H9 (cell line): ENCODE measurements at regions not wholly inside any gene's neighbourhood (a gene's known extent, or its start where the extent isn't known, plus 50 kb on each side); places are given as distances from the start of the nearest gene placed in this dataset.
A peak's percentile ranks its signal among the peaks of the same experiment; 100 is the strongest.

Experiments used
- DNase-seq: peaks from one replicate; pipeline ENCODE4 v3.0.0-alpha.2; 2017
- H2AFZ ChIP-seq: one replicate; pipeline ENCODE4 v1.6.1; 2013; ENCODE audit warnings: mild to moderate bottlenecking, low read length, control low read depth, moderate library complexity
- H2AK5ac ChIP-seq: 2 replicates; pipeline ENCODE4 v1.6.1; 2013; ENCODE audit warnings: low read length, control low read depth, mixed read lengths; ENCODE audit not compliant: insufficient read length
- H2BK120ac ChIP-seq: one replicate; pipeline ENCODE4 v1.6.1; 2013; ENCODE audit warnings: low read depth, mild to moderate bottlenecking, low read length, control low read depth, inconsistent platforms; ENCODE audit not compliant: poor library complexity, severe bottlenecking
- H2BK12ac ChIP-seq: 2 replicates; pipeline ENCODE4 v1.6.1; 2013; ENCODE audit warnings: low read length, control low read depth, mixed read lengths, low read depth; ENCODE audit not compliant: insufficient read length
- H2BK15ac ChIP-seq: 2 replicates; pipeline ENCODE4 v1.6.1; 2013; ENCODE audit warnings: low read depth, low read length, control low read depth
- H2BK20ac ChIP-seq: one replicate; pipeline ENCODE4 v1.6.1; 2013; ENCODE audit warnings: low read depth, mild to moderate bottlenecking, low read length, control low read depth, inconsistent platforms; ENCODE audit not compliant: poor library complexity, severe bottlenecking
- H2BK5ac ChIP-seq: 2 replicates; pipeline ENCODE4 v1.6.1; 2013; ENCODE audit warnings: low read length, control low read depth, mixed read lengths; ENCODE audit not compliant: insufficient read length
- H3K14ac ChIP-seq: 2 replicates; pipeline ENCODE4 v1.6.1; 2013; ENCODE audit warnings: low read length, control low read depth; ENCODE audit not compliant: insufficient read depth
- H3K18ac ChIP-seq: 2 replicates; pipeline ENCODE4 v1.6.1; 2013; ENCODE audit warnings: low read depth, mild to moderate bottlenecking, mixed read lengths, low read length, control low read depth; ENCODE audit not compliant: insufficient read length
- H3K23ac ChIP-seq: 2 replicates; pipeline ENCODE4 v1.6.1; 2013; ENCODE audit warnings: low read length, control low read depth, mixed read lengths, low read depth; ENCODE audit not compliant: insufficient read length
- H3K23me2 ChIP-seq: 2 replicates; pipeline ENCODE4 v1.6.1; 2013; ENCODE audit warnings: low read depth, mild to moderate bottlenecking, mixed read lengths, low read length, control low read depth; ENCODE audit not compliant: insufficient read length, poor library complexity, severe bottlenecking
- H3K27ac ChIP-seq: 2 replicates; pipeline ENCODE4 v1.5.1; 2013; ENCODE audit warnings: low read length, control low read depth, mixed read lengths, low read depth; ENCODE audit not compliant: insufficient read length
- H3K27me3 ChIP-seq: 2 replicates; pipeline ENCODE4 v1.6.1; 2013; ENCODE audit warnings: low read length, control low read depth, inconsistent platforms; ENCODE audit not compliant: insufficient read depth
- H3K4ac ChIP-seq: 2 replicates; pipeline ENCODE4 v1.6.1; 2013; ENCODE audit warnings: low read depth, mild to moderate bottlenecking, control low read depth, inconsistent platforms, low read length, moderate library complexity
- H3K4me1 ChIP-seq: 2 replicates; pipeline ENCODE4 v1.6.1; 2013; ENCODE audit warnings: low read length, control low read depth, inconsistent platforms; ENCODE audit not compliant: insufficient read depth
- H3K4me2 ChIP-seq: 2 replicates; pipeline ENCODE4 v1.6.1; 2013; ENCODE audit warnings: low read length, control low read depth, mixed read lengths; ENCODE audit not compliant: insufficient read length, insufficient read depth
- H3K56ac ChIP-seq: 2 replicates; pipeline ENCODE4 v1.6.1; 2013; ENCODE audit warnings: low read depth, mild to moderate bottlenecking, mixed read lengths, low read length, control low read depth; ENCODE audit not compliant: insufficient read length
- H3K79me1 ChIP-seq: 2 replicates; pipeline ENCODE4 v1.6.1; 2013; ENCODE audit warnings: low read depth, mild to moderate bottlenecking, moderate library complexity, low read length, control low read depth, inconsistent platforms; ENCODE audit not compliant: insufficient read depth, poor library complexity, severe bottlenecking
- H3K79me2 ChIP-seq: 2 replicates; pipeline ENCODE4 v1.6.1; 2013; ENCODE audit warnings: low read length, control low read depth, inconsistent platforms; ENCODE audit not compliant: insufficient read depth
- H3K9ac ChIP-seq: 2 replicates; pipeline ENCODE4 v1.6.1; 2013; ENCODE audit warnings: low read length, control low read depth, mixed read lengths; ENCODE audit not compliant: insufficient read length; ENCODE audit errors: extremely low read depth
- H3K9me3 ChIP-seq: one replicate; pipeline ENCODE4 v1.6.1; 2013; ENCODE audit warnings: low read depth, low read length, inconsistent platforms; ENCODE audit not compliant: control insufficient read depth
- H3T11ph ChIP-seq: one replicate; pipeline ENCODE4 v1.6.1; 2013; ENCODE audit warnings: mild to moderate bottlenecking, low read length, control low read depth, inconsistent platforms
- H4K20me1 ChIP-seq: one replicate; pipeline ENCODE4 v1.6.1; 2013; ENCODE audit not compliant: control insufficient read depth, insufficient read length, insufficient read depth
- H4K5ac ChIP-seq: 2 replicates; pipeline ENCODE4 v1.6.1; 2013; ENCODE audit warnings: low read depth, mild to moderate bottlenecking, mixed read lengths, low read length, control low read depth; ENCODE audit not compliant: insufficient read length
- H4K8ac ChIP-seq: replicated peaks from 2 replicates; pipeline ENCODE4 v1.6.1; 2013; ENCODE audit warnings: low read length, control low read depth, mixed read lengths, low read depth; ENCODE audit not compliant: insufficient read length
- H4K91ac ChIP-seq: 2 replicates; pipeline ENCODE4 v1.6.1; 2013; ENCODE audit warnings: low read depth, mild to moderate bottlenecking, moderate library complexity, mixed read lengths, low read length, control low read depth; ENCODE audit not compliant: insufficient read length
- H3K27ac Mint-ChIP-seq, 3 experiments: 2 replicates in 2 of 3; 3 replicates in 1 of 3; pipeline ENCODE4 v1.8.0; 2020 to 2021; ENCODE audit warnings: mixed read lengths in 3 of 3, mild to moderate bottlenecking in 1 of 3, moderate library complexity in 1 of 3
- H3K27me3 Mint-ChIP-seq: 2 replicates; pipeline ENCODE4 v1.8.0; 2021; ENCODE audit warnings: low read depth, mild to moderate bottlenecking, moderate library complexity, mixed read lengths
- H3K36me3 Mint-ChIP-seq, 3 experiments: 2 replicates in 2 of 3; 3 replicates in 1 of 3; pipeline ENCODE4 v1.8.0; 2020 to 2021; ENCODE audit warnings: low read depth in 3 of 3, mixed read lengths in 3 of 3; ENCODE audit not compliant: insufficient read depth in 1 of 3
- H3K4me1 Mint-ChIP-seq, 2 experiments: 2 replicates each; pipeline ENCODE4 v1.8.0; 2020; ENCODE audit warnings: mixed read lengths in 2 of 2
- H3K4me3 Mint-ChIP-seq, 2 experiments: 2 replicates in 1 of 2; 3 replicates in 1 of 2; pipeline ENCODE4 v1.8.0; 2020 to 2021; ENCODE audit warnings: mild to moderate bottlenecking in 2 of 2, mixed read lengths in 2 of 2, moderate library complexity in 1 of 2
- H3K9me3 Mint-ChIP-seq, 2 experiments: 2 replicates in 1 of 2; 3 replicates in 1 of 2; pipeline ENCODE4 v1.8.0; 2020; ENCODE audit warnings: mild to moderate bottlenecking in 2 of 2, mixed read lengths in 2 of 2, moderate library complexity in 1 of 2
- WGBS: extraction: QIAGEN DNeasy Blood & Tissue Kit; methylation state at CpG from one replicate; pipeline ENCODE4 v1.1.7; 2013; ENCODE audit warnings: missing lambda C conversion rate, low lambda C conversion rate, mixed read lengths; ENCODE audit not compliant: insufficient read length; ENCODE audit errors: extremely low coverage; 5-methylcytosine and 5-hydroxymethylcytosine counted together
- TF ChIP-seq, protein P1 (sequence below): fragments of 200-600 bp; sonication (generic); conservative IDR thresholded peaks from 3 replicates; pipeline ENCODE4 v1.8.0; 2021; ENCODE audit warnings: antibody characterized with exemption, mild to moderate bottlenecking

DNA sequence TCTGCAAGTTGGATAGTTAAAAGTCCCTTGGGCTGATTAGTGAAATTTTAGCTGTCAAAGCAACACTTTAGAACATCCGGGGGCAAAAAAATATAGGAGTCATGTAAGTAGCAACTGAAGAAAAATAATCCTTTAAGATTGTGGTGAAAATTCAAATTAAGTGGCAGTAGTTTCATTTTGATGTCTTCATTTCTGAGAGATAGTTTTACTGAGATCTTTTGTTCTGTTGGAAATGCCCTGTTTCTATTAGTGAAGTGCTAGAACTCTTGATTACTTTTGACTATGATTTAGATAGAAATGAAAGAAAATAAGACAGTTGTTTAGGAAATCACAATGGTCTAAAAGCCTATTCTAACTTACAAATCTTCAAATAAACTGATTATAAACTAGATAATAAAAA is 587.3 kb upstream of the MMS22L start:
- Histone ChIP-seq H4K91ac (no peak overlapping the region), H4K5ac (no peak overlapping the region), H2AK5ac (no peak overlapping the region), H3T11ph (no peak overlapping the region), H3K9me3 (no peaks in the 10 kb centered on the region), H3K4me2 (no peak overlapping the region), H3K4me1 (no peaks in the 10 kb centered on the region; the same call in 1 of the 2 replicates), H3K4ac (no peak overlapping the region), H3K27me3 (no peaks in the 10 kb centered on the region), H3K79me1 (no peaks in the 10 kb centered on the region), H3K9ac (no peak overlapping the region), H2BK20ac (no peak overlapping the region), H3K23me2 (no peaks in the 10 kb centered on the region), H3K27ac (no peak overlapping the region), H2BK12ac (no peak overlapping the region), H2BK5ac (no peak overlapping the region), H4K20me1 (no peaks in the 10 kb centered on the region), H2BK120ac (no peak overlapping the region), H3K79me2 (no peaks in the 10 kb centered on the region), H3K56ac (no peak overlapping the region), H4K8ac (no peak overlapping the region), H3K23ac (no peak overlapping the region), H2BK15ac (no peak overlapping the region), H3K14ac (no peak overlapping the region), H3K18ac (no peak overlapping the region), H2AFZ (no peak overlapping the region)
- H3K27me3 Mint-ChIP-seq, result no peaks in the 10 kb centered on the region
- TF ChIP-seq, protein P1, sequence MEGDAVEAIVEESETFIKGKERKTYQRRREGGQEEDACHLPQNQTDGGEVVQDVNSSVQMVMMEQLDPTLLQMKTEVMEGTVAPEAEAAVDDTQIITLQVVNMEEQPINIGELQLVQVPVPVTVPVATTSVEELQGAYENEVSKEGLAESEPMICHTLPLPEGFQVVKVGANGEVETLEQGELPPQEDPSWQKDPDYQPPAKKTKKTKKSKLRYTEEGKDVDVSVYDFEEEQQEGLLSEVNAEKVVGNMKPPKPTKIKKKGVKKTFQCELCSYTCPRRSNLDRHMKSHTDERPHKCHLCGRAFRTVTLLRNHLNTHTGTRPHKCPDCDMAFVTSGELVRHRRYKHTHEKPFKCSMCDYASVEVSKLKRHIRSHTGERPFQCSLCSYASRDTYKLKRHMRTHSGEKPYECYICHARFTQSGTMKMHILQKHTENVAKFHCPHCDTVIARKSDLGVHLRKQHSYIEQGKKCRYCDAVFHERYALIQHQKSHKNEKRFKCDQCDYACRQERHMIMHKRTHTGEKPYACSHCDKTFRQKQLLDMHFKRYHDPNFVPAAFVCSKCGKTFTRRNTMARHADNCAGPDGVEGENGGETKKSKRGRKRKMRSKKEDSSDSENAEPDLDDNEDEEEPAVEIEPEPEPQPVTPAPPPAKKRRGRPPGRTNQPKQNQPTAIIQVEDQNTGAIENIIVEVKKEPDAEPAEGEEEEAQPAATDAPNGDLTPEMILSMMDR, result no peak
- no peak overlapping the region for H3K4me3 Mint-ChIP-seq
- no peak for DNase-seq
- H3K27ac Mint-ChIP-seq, result peak overlapping the region in 2 of 3 experiments; percentile 6 to 73; a peak in 4 of 7 replicates
- H3K9me3 Mint-ChIP-seq, result peaks cover 3 to 4% of the 10 kb centered on the region in 2 experiments; a peak in 4 of 5 replicates
- no CpG with 5 or more reads among the region's 1 CpG for WGBS
- peaks cover 19% of the 10 kb centered on the region in 2 experiments for H3K4me1 Mint-ChIP-seq
- peaks cover 0 to 13% (median 5%) of the 10 kb centered on the region in 3 experiments; a peak in 3 of 7 replicates for H3K36me3 Mint-ChIP-seq
